Neural cell (in vitro differentiated cells): ENCODE measurements at regions not wholly inside any gene's neighbourhood (a gene's known extent, or its start where the extent isn't known, plus 50 kb on each side); places are given as distances from the start of the nearest gene placed in this dataset.

Experiments
- H2AFZ ChIP-seq: fragments of 200-600, 300-800 bp; sonication (generic), shearing (Covaris generic); 2 replicates; pipeline ENCODE4 v1.6.0; 2014; ENCODE audit warnings: low read depth, mild to moderate bottlenecking, antibody characterized with exemption, low read length, moderate library complexity
- H3F3A ChIP-seq: fragments of 200-600 bp; shearing (Covaris generic); 2 replicates; pipeline ENCODE4 v1.6.1; 2016; ENCODE audit warnings: mild to moderate bottlenecking, moderate library complexity, mixed read lengths, antibody characterized with exemption, low read length; ENCODE audit not compliant: insufficient read depth, poor library complexity, severe bottlenecking
- H3K27ac ChIP-seq: fragments of 200-600, 300-800 bp; sonication (generic), shearing (Covaris generic); 2 replicates; pipeline ENCODE4 v1.5.1; 2014; ENCODE audit warnings: mild to moderate bottlenecking, low read length, moderate library complexity
- H3K27me3 ChIP-seq: fragments of 300-800, 200-600 bp; sonication (generic), shearing (Covaris generic); 2 replicates; pipeline ENCODE4 v1.6.0; 2014; ENCODE audit warnings: mild to moderate bottlenecking, low read depth, low read length, moderate library complexity; ENCODE audit not compliant: insufficient read depth
- H3K36me3 ChIP-seq: fragments of 300-800, 200-600 bp; sonication (generic), shearing (Covaris generic); 2 replicates; pipeline ENCODE4 v1.5.1; 2014; ENCODE audit warnings: mild to moderate bottlenecking, antibody characterized with exemption, low read length, moderate library complexity; ENCODE audit not compliant: insufficient read depth
- H3K4me2 ChIP-seq: fragments of 300-800, 200-600 bp; sonication (generic), shearing (Covaris generic); 2 replicates; pipeline ENCODE4 v1.6.0; 2014; ENCODE audit warnings: mild to moderate bottlenecking, low read length
- H3K4me3 ChIP-seq: fragments of 300-800, 200-600 bp; sonication (generic), shearing (Covaris generic); 2 replicates; pipeline ENCODE4 v1.5.1; 2014; ENCODE audit warnings: mild to moderate bottlenecking, low read length, moderate library complexity
- H3K79me2 ChIP-seq: fragments of 200-600 bp; shearing (Covaris generic); replicated peaks from 2 replicates; pipeline ENCODE4 v1.6.0; 2014; ENCODE audit warnings: mild to moderate bottlenecking, low read length, moderate library complexity; ENCODE audit not compliant: insufficient read depth
- H3K9ac ChIP-seq: fragments of 300-800, 200-600 bp; sonication (generic), shearing (Covaris generic); 2 replicates; pipeline ENCODE4 v1.6.1; 2016; ENCODE audit warnings: mild to moderate bottlenecking, low read length, mixed read lengths
- H3K9me2 ChIP-seq: fragments of 200-600 bp; shearing (Covaris generic); 2 replicates; pipeline ENCODE4 v1.6.1; 2016; ENCODE audit warnings: mild to moderate bottlenecking, low read length, mixed read lengths; ENCODE audit not compliant: insufficient read depth
- H3K9me3 ChIP-seq: fragments of 200-600, 300-800 bp; sonication (generic), shearing (Covaris generic); 2 replicates; pipeline ENCODE4 v1.6.1; 2016; ENCODE audit warnings: mild to moderate bottlenecking, mixed run types, low read length, moderate library complexity, mixed read lengths
- H4K20me1 ChIP-seq: fragments of 200-600 bp; shearing (Covaris generic); 2 replicates; pipeline ENCODE4 v1.6.1; 2016; ENCODE audit warnings: mild to moderate bottlenecking, mixed run types; ENCODE audit not compliant: insufficient read depth
- EP300 ChIP-seq: fragments of 450-650 bp; conservative IDR thresholded peaks from 2 replicates; pipeline ENCODE4 v1.6.1; 2014; ENCODE audit warnings: antibody characterized with exemption, mild to moderate bottlenecking, moderate library complexity; ENCODE audit not compliant: poor library complexity, severe bottlenecking
- EZH2 ChIP-seq: fragments of 200-600, 300-800 bp; shearing (Covaris generic), sonication (generic); IDR thresholded peaks from 2 replicates; pipeline ENCODE4 v1.6.1; 2014; ENCODE audit warnings: antibody characterized with exemption, low read length, borderline replicate concordance, mild to moderate bottlenecking; ENCODE audit not compliant: insufficient read depth, poor library complexity, severe bottlenecking
- MXI1 ChIP-seq: fragments of 450-650 bp; conservative IDR thresholded peaks from 2 replicates; pipeline ENCODE4 v1.6.1; 2014; ENCODE audit warnings: antibody characterized with exemption, mild to moderate bottlenecking; ENCODE audit not compliant: poor library complexity, severe bottlenecking
- POLR2AphosphoS5 ChIP-seq: IDR thresholded peaks from 2 replicates; pipeline ENCODE4 v1.6.1; 2012
- RAD21 ChIP-seq: fragments of 450-650 bp; conservative IDR thresholded peaks from 2 replicates; pipeline ENCODE4 v1.6.1; 2014; ENCODE audit warnings: antibody characterized with exemption, mild to moderate bottlenecking, moderate library complexity
- SMC3 ChIP-seq: fragments of 450-650 bp; conservative IDR thresholded peaks from 2 replicates; pipeline ENCODE4 v1.6.1; 2014; ENCODE audit warnings: antibody characterized with exemption, mild to moderate bottlenecking, moderate library complexity; ENCODE audit not compliant: poor library complexity
- TAF1 ChIP-seq: IDR thresholded peaks from 2 replicates; pipeline ENCODE4 v1.6.1; 2012; ENCODE audit warnings: low read depth
- TF ChIP-seq, protein P1 (sequence below): fragments of 450-650 bp; IDR thresholded peaks from 2 replicates; pipeline ENCODE4 v1.5.1; 2014; ENCODE audit warnings: antibody characterized with exemption, mild to moderate bottlenecking, moderate library complexity; ENCODE audit not compliant: poor library complexity, severe bottlenecking
- TF ChIP-seq, protein P2 (sequence below): IDR thresholded peaks from 2 replicates; pipeline ENCODE4 v1.6.1; 2012; ENCODE audit warnings: borderline replicate concordance

DNA sequence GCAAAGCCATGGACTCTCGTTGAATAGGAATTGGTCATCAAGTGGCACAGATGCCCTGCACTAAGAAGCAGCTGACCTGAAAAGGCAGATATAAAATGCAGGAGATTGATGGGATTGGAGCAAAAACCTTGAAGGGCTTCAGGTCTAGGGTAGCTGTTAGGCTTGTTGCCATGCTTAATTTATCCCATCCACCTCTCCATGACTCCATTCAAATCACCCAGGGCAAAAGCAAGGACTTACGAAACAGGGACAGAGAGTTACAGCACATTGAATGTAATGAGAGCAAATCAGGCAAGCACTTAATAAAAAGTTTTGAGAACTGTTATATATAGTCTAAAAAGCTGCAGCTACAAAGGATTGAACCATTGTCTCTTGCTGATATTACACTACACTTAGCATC, 298.2 kb upstream of the ESRRG start (continued):
- TF ChIP-seq EZH2 (no peak), RAD21 (no peak)

DNA sequence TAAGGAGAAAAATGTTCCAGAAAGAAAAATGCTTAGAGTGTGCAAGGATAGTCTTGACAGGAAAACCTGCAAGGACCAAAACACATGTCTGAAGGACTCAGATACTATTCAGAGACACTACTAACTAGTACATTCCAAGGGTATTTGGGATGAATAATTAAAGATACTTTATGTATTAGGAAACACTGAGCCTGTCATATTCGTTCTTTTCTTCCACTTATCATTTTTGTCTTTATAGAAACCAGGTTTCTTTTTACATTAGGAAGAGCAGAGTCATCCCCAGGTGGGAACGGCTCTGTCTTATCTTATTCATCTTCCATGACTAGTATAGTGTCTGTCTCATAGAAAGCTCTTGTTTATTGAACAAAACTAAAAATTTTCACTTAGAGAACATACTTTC, 296.2 kb upstream of the ESRRG start:
- no peaks in the 10 kb centered on the region for H3K9me3 ChIP-seq

DNA sequence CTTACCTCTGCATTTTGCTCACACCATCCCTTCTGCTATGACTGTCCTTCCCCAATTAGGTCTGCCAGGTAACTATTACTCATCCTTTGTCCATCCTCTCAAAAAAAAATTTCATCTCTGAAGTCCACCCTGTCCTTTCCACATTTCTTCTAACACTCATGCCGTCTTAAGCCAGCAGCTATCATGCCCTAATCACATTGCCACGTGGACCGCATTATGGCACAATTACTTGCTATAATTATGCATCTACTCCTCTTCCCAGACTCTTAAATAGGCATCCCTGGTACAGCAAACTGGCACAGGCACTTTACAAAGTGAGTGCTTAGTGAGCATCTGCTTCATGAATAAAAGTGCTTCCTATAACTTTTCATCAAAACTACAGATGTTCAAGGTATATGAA, 295.4 kb upstream of the ESRRG start:
- Histone ChIP-seq H3K36me3 (no peaks in the 10 kb centered on the region), H3K9ac (no peak overlapping the region), H3K9me3 (no peaks in the 10 kb centered on the region), H3K27me3 (no peaks in the 10 kb centered on the region), H3K27ac (no peak overlapping the region), H3F3A (no peaks in the 10 kb centered on the region), H3K79me2 (no peaks in the 10 kb centered on the region), H2AFZ (no peak overlapping the region), H3K4me3 (no peak overlapping the region), H3K4me2 (no peak overlapping the region), H3K9me2 (no peaks in the 10 kb centered on the region), H4K20me1 (no peaks in the 10 kb centered on the region)
- TF ChIP-seq SMC3 (no peak), RAD21 (no peak), POLR2AphosphoS5 (no peak), TAF1 (no peak)
- TF ChIP-seq, protein P1, sequence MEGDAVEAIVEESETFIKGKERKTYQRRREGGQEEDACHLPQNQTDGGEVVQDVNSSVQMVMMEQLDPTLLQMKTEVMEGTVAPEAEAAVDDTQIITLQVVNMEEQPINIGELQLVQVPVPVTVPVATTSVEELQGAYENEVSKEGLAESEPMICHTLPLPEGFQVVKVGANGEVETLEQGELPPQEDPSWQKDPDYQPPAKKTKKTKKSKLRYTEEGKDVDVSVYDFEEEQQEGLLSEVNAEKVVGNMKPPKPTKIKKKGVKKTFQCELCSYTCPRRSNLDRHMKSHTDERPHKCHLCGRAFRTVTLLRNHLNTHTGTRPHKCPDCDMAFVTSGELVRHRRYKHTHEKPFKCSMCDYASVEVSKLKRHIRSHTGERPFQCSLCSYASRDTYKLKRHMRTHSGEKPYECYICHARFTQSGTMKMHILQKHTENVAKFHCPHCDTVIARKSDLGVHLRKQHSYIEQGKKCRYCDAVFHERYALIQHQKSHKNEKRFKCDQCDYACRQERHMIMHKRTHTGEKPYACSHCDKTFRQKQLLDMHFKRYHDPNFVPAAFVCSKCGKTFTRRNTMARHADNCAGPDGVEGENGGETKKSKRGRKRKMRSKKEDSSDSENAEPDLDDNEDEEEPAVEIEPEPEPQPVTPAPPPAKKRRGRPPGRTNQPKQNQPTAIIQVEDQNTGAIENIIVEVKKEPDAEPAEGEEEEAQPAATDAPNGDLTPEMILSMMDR: no peak

More for the DNA sequence above, 296.2 kb upstream of the ESRRG start:
- Histone ChIP-seq H3K27me3 (no peaks in the 10 kb centered on the region), H3K9ac (no peak overlapping the region), H3F3A (no peaks in the 10 kb centered on the region), H3K4me3 (no peak overlapping the region), H2AFZ (no peak overlapping the region), H3K36me3 (no peaks in the 10 kb centered on the region), H3K4me2 (no peak overlapping the region), H4K20me1 (no peaks in the 10 kb centered on the region), H3K79me2 (no peaks in the 10 kb centered on the region), H3K9me2 (no peaks in the 10 kb centered on the region), H3K27ac (no peak overlapping the region)
- TF ChIP-seq POLR2AphosphoS5 (no peak), MXI1 (no peak), RAD21 (no peak), SMC3 (no peak), EP300 (no peak), EZH2 (no peak)
- TF ChIP-seq, protein P1: no peak
- TF ChIP-seq, protein P2, sequence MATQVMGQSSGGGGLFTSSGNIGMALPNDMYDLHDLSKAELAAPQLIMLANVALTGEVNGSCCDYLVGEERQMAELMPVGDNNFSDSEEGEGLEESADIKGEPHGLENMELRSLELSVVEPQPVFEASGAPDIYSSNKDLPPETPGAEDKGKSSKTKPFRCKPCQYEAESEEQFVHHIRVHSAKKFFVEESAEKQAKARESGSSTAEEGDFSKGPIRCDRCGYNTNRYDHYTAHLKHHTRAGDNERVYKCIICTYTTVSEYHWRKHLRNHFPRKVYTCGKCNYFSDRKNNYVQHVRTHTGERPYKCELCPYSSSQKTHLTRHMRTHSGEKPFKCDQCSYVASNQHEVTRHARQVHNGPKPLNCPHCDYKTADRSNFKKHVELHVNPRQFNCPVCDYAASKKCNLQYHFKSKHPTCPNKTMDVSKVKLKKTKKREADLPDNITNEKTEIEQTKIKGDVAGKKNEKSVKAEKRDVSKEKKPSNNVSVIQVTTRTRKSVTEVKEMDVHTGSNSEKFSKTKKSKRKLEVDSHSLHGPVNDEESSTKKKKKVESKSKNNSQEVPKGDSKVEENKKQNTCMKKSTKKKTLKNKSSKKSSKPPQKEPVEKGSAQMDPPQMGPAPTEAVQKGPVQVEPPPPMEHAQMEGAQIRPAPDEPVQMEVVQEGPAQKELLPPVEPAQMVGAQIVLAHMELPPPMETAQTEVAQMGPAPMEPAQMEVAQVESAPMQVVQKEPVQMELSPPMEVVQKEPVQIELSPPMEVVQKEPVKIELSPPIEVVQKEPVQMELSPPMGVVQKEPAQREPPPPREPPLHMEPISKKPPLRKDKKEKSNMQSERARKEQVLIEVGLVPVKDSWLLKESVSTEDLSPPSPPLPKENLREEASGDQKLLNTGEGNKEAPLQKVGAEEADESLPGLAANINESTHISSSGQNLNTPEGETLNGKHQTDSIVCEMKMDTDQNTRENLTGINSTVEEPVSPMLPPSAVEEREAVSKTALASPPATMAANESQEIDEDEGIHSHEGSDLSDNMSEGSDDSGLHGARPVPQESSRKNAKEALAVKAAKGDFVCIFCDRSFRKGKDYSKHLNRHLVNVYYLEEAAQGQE: no peak
